ENCODE measurements at regions not wholly inside any gene's neighbourhood (a gene's known extent, or its start where the extent isn't known, plus 50 kb on each side); places are given as distances from the start of the nearest gene placed in this dataset.
"Not testable (repeated sequence)": the region's sequence is repeated elsewhere in the genome, so short reads cannot be mapped to it uniquely, and the experiment has no call there.

- DNase-seq = no peak
Measured at GRCh38 chr3:127412578-127413317, 124.9 kb upstream of the PRR20G start.

- not testable (repeated sequence) for DNase-seq
Measured at GRCh38 chr3:127411875-127412274, 124.0 kb upstream of the PRR20G start.

GRCh38 chr3:127411083-127411727, 123.4 kb upstream of the PRR20G start:
- no peak for DNase-seq

GRCh38 chr3:127410678-127411077, 122.8 kb upstream of the PRR20G start:
- no peak for DNase-seq

GRCh38 chr3:127410137-127410488, 122.3 kb upstream of the PRR20G start:
- no peak for DNase-seq

- DNase-seq = no peak
Measured at GRCh38 chr3:127409421-127410136, 121.7 kb upstream of the PRR20G start.

GRCh38 chr3:127408684-127409420, 121.0 kb upstream of the PRR20G start:
- DNase-seq = no peak

- DNase-seq = no peak
Measured at GRCh38 chr3:127408022-127408683, 120.3 kb upstream of the PRR20G start.

GRCh38 chr3:127407026-127407939, 119.4 kb upstream of the PRR20G start:
- DNase-seq = no peak

- peak; percentile 18 for DNase-seq
Measured at GRCh38 chr3:127406309-127407025, 118.6 kb upstream of the PRR20G start.

GRCh38 chr3:127405791-127406190, 117.9 kb upstream of the PRR20G start:
- no peak for DNase-seq

GRCh38 chr3:127405010-127405598, 117.3 kb upstream of the PRR20G start:
- no peak for DNase-seq

- no peak for DNase-seq
Measured at GRCh38 chr3:127404221-127405009, 116.6 kb upstream of the PRR20G start.

GRCh38 chr3:127403795-127404194, 115.9 kb upstream of the PRR20G start:
- no peak for DNase-seq

- no peak for DNase-seq
Measured at GRCh38 chr3:127399154-127399553, 111.3 kb upstream of the PRR20G start.

- DNase-seq = no peak
Measured at GRCh38 chr3:127396473-127396872, 108.6 kb upstream of the PRR20G start.

GRCh38 chr3:127395663-127396355, 108.0 kb upstream of the PRR20G start:
- no peak for DNase-seq

GRCh38 chr3:127394984-127395662, 107.3 kb upstream of the PRR20G start:
- DNase-seq = no peak
